ENCODE measurements at regions not wholly inside any gene's neighbourhood (a gene's known extent, or its start where the extent isn't known, plus 50 kb on each side); places are given as distances from the start of the nearest gene placed in this dataset.

- no peak for DNase-seq (ENCODE audit: low read depth)
- no peak overlapping the region for H3K4me3 ChIP-seq (ENCODE audit: low read depth, low read length)
- TF ChIP-seq CTCF (IDR thresholded peaks at IDR 0.05; ENCODE audit: insufficient read depth, low read depth, low read length) = no peak
Observed at GRCh38 chr14:26381405-26381804, 216.4 kb downstream of the NOVA1 start.

GRCh38 chr14:26380637-26381036 is 217.2 kb downstream of the NOVA1 start:
- TF ChIP-seq CTCF (IDR thresholded peaks at IDR 0.05; ENCODE audit: insufficient read depth, low read depth, low read length) = no peak
- no peak for DNase-seq (ENCODE audit: low read depth)
- no peak overlapping the region for H3K4me3 ChIP-seq (ENCODE audit: low read depth, low read length)

- no peak for DNase-seq (ENCODE audit: low read depth)
- H3K4me3 ChIP-seq (ENCODE audit: low read depth, low read length) = no peak overlapping the region
- TF ChIP-seq CTCF (IDR thresholded peaks at IDR 0.05; ENCODE audit: insufficient read depth, low read depth, low read length) = no peak
Observed at GRCh38 chr14:26379951-26380350, 217.9 kb downstream of the NOVA1 start.

- no peak for TF ChIP-seq CTCF (IDR thresholded peaks at IDR 0.05; ENCODE audit: insufficient read depth, low read depth, low read length)
- no peak for DNase-seq (ENCODE audit: low read depth)
- no peak overlapping the region for H3K4me3 ChIP-seq (ENCODE audit: low read depth, low read length)
Observed at GRCh38 chr14:26377150-26377549, 220.7 kb downstream of the NOVA1 start.

DNA sequence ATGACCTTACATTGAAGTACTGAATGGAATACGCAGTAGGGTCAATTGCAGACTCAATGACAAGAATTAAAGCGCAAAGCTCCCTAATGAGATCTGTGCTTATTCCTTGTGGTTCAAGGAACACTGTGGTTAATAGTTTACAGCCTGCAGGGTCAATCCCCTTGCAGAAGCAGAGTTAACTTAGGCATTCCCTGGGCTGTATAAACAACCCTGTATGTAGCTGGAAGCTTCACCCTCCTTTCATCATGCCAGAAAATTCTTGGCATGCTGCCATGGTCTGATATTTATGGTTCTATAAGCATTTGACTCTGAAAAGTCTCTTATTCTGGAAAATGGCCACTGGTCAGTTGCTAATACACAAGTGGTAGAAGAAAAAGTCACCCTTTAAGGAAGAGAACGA is 227.7 kb downstream of the NOVA1 start:
- DNase-seq (ENCODE audit: low read depth) = no peak
- no peak for TF ChIP-seq CTCF (IDR thresholded peaks at IDR 0.05; ENCODE audit: insufficient read depth, low read depth, low read length)
- H3K4me3 ChIP-seq (ENCODE audit: low read depth, low read length) = no peak overlapping the region

DNA sequence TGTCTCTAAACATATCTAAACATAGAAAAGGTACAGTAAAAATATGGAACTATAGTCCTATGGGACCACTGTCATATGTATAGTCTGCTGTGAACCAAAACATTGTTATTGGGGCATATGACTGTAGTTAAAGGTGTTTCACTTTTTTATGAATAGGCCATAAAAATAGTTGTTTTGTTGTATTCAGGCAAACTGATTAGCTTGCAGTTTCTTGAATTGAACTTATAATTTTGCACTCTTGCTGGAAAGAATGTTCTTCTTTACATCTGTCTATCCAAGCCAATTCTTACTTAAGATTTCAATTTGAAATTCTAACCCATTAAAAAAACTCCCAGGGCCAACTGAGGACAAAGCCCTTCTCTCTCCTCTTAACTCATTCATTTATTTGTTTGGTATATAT is 234.1 kb downstream of the NOVA1 start:
- no peak for TF ChIP-seq CTCF (IDR thresholded peaks at IDR 0.05; ENCODE audit: insufficient read depth, low read depth, low read length)
- H3K4me3 ChIP-seq (ENCODE audit: low read depth, low read length) = no peak overlapping the region
- DNase-seq (ENCODE audit: low read depth) = no peak

- no peak for DNase-seq (ENCODE audit: low read depth)
- TF ChIP-seq CTCF (IDR thresholded peaks at IDR 0.05; ENCODE audit: insufficient read depth, low read depth, low read length) = no peak
- H3K4me3 ChIP-seq (ENCODE audit: low read depth, low read length) = no peak overlapping the region
Observed at GRCh38 chr14:26344596-26344995, 253.2 kb downstream of the NOVA1 start.
